ENCODE measurements at regions not wholly inside any gene's neighbourhood (a gene's known extent, or its start where the extent isn't known, plus 50 kb on each side); places are given as distances from the start of the nearest gene placed in this dataset.

DNA sequence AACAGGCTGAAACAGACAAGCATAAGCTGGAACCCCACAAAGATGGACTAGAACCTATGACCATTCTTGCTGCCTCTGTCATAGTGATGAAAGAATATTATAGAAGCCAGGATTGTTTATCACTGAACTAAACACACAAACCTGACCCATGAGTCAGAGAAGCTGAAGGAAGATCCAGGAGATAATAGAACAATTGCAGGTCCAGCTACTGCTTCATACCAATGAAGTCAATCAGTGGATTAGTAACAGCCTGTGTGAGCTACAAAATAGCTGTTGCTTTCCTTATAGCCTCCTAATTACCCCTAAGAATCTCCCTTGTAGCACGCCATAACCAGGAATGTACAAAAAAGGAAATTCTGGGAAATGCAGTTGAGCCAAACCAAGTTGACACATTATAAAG lies 459.9 kb upstream of the ZNF462 start:
- DNase-seq: no peak
- TF ChIP-seq POLR2A (IDR thresholded peaks at IDR 0.05) (no peak), CTCF (IDR thresholded peaks at IDR 0.05) (no peak)
- no peaks in the 10 kb centered on the region for H3K36me3 ChIP-seq
- WGBS, 2 donors: 90 to 94% methylated on average over 1 of the region's 1 CpG
- no peaks in the 10 kb centered on the region for H3K27me3 ChIP-seq
- no peak overlapping the region for H3K4me3 ChIP-seq (replicated peaks in 1 of 3)
- H3K27ac ChIP-seq: no peak overlapping the region
- intact Hi-C loops (cut with DNase I): no loop called here
- H3K9me3 ChIP-seq: no peaks in the 10 kb centered on the region
- H3K4me1 ChIP-seq: no peaks in the 10 kb centered on the region

- Histone ChIP-seq H3K4me1 (no peaks in the 10 kb centered on the region), H3K4me3 (replicated peaks in 1 of 3) (no peak overlapping the region), H3K36me3 (no peaks in the 10 kb centered on the region), H3K9me3 (no peaks in the 10 kb centered on the region), H3K27ac (no peak overlapping the region), H3K27me3 (no peaks in the 10 kb centered on the region)
- intact Hi-C loops (cut with DNase I): no loop called here
- TF ChIP-seq CTCF (IDR thresholded peaks at IDR 0.05) (no peak), POLR2A (IDR thresholded peaks at IDR 0.05) (no peak)
- DNase-seq: no peak
These were observed 458.8 kb upstream of the ZNF462 start for GRCh38 chr9:106404137-106404536.

GRCh38 chr9:106405871-106406435 lies 457.0 kb upstream of the ZNF462 start:
- WGBS, 2 donors: 74 to 79% methylated on average over 2 of the region's 2 CpGs
- intact Hi-C loops (cut with DNase I): no loop called here

GRCh38 chr9:106414042-106414441 lies 448.9 kb upstream of the ZNF462 start:
- no peak overlapping the region for H3K27ac ChIP-seq
- H3K4me1 ChIP-seq: no peaks in the 10 kb centered on the region
- no peak overlapping the region for H3K4me3 ChIP-seq (replicated peaks in 1 of 3)
- TF ChIP-seq POLR2A (IDR thresholded peaks at IDR 0.05): no peak
- TF ChIP-seq CTCF (IDR thresholded peaks at IDR 0.05): no peak
- 82 to 85% methylated on average over 7 of the region's 7 CpGs for WGBS, 2 donors
- H3K9me3 ChIP-seq: no peaks in the 10 kb centered on the region
- H3K27me3 ChIP-seq: no peaks in the 10 kb centered on the region
- intact Hi-C loops (cut with DNase I): no loop called here
- no peaks in the 10 kb centered on the region for H3K36me3 ChIP-seq
- no peak for DNase-seq

More at GRCh38 chr9:106405871-106406435, 457.0 kb upstream of the ZNF462 start:
- Histone ChIP-seq H3K4me1 (no peaks in the 10 kb centered on the region), H3K27ac (no peak overlapping the region), H3K9me3 (no peaks in the 10 kb centered on the region), H3K4me3 (replicated peaks in 1 of 3) (no peak overlapping the region), H3K36me3 (no peaks in the 10 kb centered on the region), H3K27me3 (no peaks in the 10 kb centered on the region)
- DNase-seq: no peak
- TF ChIP-seq CTCF (IDR thresholded peaks at IDR 0.05): no peak
- TF ChIP-seq POLR2A (IDR thresholded peaks at IDR 0.05): no peak

- H3K4me3 ChIP-seq (replicated peaks in 1 of 3): no peak overlapping the region
- intact Hi-C loops (cut with DNase I): no loop called here
These were observed 445.3 kb upstream of the ZNF462 start for GRCh38 chr9:106417685-106418084.

More at GRCh38 chr9:106417685-106418084, 445.3 kb upstream of the ZNF462 start:
- 93 to 96% methylated on average over 1 of the region's 1 CpG for WGBS, 2 donors
- no peaks in the 10 kb centered on the region for H3K27me3 ChIP-seq
- DNase-seq: no peak
- no peak overlapping the region for H3K27ac ChIP-seq
- no peaks in the 10 kb centered on the region for H3K36me3 ChIP-seq
- H3K9me3 ChIP-seq: no peaks in the 10 kb centered on the region
- no peak for TF ChIP-seq POLR2A (IDR thresholded peaks at IDR 0.05)
- TF ChIP-seq CTCF (IDR thresholded peaks at IDR 0.05): no peak
- no peaks in the 10 kb centered on the region for H3K4me1 ChIP-seq
